DND-41 (cell line): ENCODE measurements at regions not wholly inside any gene's neighbourhood (a gene's known extent, or its start where the extent isn't known, plus 50 kb on each side); places are given as distances from the start of the nearest gene placed in this dataset.

Source experiments
- ATAC-seq: fragments of 200-7000 bp; cut with Tn5 transposase; 3 replicates; pipeline ENCODE4 v1.9.1; 2021; ENCODE audit warnings: low read depth; ENCODE audit not compliant: insufficient read depth
- DNase-seq: peaks from one replicate; pipeline ENCODE4 v3.0.0-alpha.2; 2020
- H2AFZ ChIP-seq: 2 replicates; pipeline ENCODE4 v1.6.0; 2012; ENCODE audit warnings: low read depth, low read length
- H3K27ac ChIP-seq: 2 replicates; pipeline ENCODE4 v1.5.1; 2012; ENCODE audit warnings: low read length, inconsistent platforms
- H3K27me3 ChIP-seq: fragments of 200-600 bp; sonication (generic); 2 replicates; pipeline ENCODE4 v1.6.0; 2012; ENCODE audit warnings: low read length, mild to moderate bottlenecking, inconsistent platforms; ENCODE audit not compliant: insufficient read depth, poor library complexity
- H3K36me3 ChIP-seq: 2 replicates; pipeline ENCODE4 v1.5.1; 2012; ENCODE audit warnings: low read length, inconsistent platforms; ENCODE audit not compliant: insufficient read depth
- H3K4me1 ChIP-seq: 2 replicates; pipeline ENCODE4 v1.5.1; 2012; ENCODE audit warnings: mild to moderate bottlenecking, low read length; ENCODE audit not compliant: insufficient read depth
- H3K4me2 ChIP-seq: 2 replicates; pipeline ENCODE4 v1.6.0; 2012; ENCODE audit warnings: mild to moderate bottlenecking, moderate library complexity, low read length, inconsistent platforms; ENCODE audit not compliant: insufficient read depth
- H3K4me3 ChIP-seq, 2 experiments: fragments of 200-600 bp in 1 of 2; shearing (Covaris generic) in 1 of 2; 2 replicates each; pipeline ENCODE4 v1.5.1; 2012 to 2016; ENCODE audit warnings: inconsistent platforms in 2 of 2, low read length in 2 of 2, mild to moderate bottlenecking in 2 of 2, low read depth in 1 of 2, moderate library complexity in 1 of 2
- H3K79me2 ChIP-seq: 2 replicates; pipeline ENCODE4 v1.6.0; 2012; ENCODE audit warnings: low read length, inconsistent platforms; ENCODE audit not compliant: insufficient read depth
- H3K9ac ChIP-seq: 2 replicates; pipeline ENCODE4 v1.6.0; 2012; ENCODE audit warnings: low read depth, mild to moderate bottlenecking, inconsistent platforms, low read length, moderate library complexity
- H3K9me3 ChIP-seq: 2 replicates; pipeline ENCODE4 v1.5.1; 2012; ENCODE audit warnings: low read length, moderate library complexity, mild to moderate bottlenecking, inconsistent platforms; ENCODE audit not compliant: insufficient read depth, severe bottlenecking
- H4K20me1 ChIP-seq: 2 replicates; pipeline ENCODE4 v1.6.0; 2012; ENCODE audit warnings: low read length; ENCODE audit not compliant: insufficient read depth
- EZH2 ChIP-seq: IDR thresholded peaks from 3 replicates; pipeline ENCODE4 v1.6.1; 2012; ENCODE audit warnings: borderline replicate concordance, low read depth, mild to moderate bottlenecking, moderate library complexity, low read length, inconsistent platforms; ENCODE audit not compliant: severe bottlenecking
- TF ChIP-seq, protein P1 (sequence below): IDR thresholded peaks from 2 replicates; pipeline ENCODE4 v1.5.1; 2012; ENCODE audit warnings: borderline replicate concordance, low read length, moderate library complexity, mild to moderate bottlenecking; ENCODE audit not compliant: poor library complexity, severe bottlenecking; ENCODE audit errors: extremely low read depth

DNA sequence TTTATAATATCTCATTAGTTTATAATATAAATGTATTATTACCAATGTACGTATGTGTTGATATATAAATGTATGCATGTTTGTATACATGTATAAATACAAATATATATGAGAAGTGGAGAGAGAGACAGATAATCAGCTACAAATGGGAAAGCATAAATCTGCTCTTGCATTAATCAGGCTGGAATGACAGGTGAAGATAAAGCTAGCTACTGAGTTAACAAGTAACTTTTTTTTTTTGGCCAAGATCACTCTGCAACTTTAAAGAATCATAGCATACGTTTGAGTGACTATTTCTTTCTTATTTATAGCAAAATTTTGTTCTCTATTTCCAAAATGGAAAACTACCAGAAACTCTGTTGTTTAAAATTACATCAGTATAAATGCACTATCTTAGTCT is 422.8 kb downstream of the SI start:
- H3K4me3 ChIP-seq = no peak overlapping the region
- no peak for TF ChIP-seq EZH2
- TF ChIP-seq, protein P1, sequence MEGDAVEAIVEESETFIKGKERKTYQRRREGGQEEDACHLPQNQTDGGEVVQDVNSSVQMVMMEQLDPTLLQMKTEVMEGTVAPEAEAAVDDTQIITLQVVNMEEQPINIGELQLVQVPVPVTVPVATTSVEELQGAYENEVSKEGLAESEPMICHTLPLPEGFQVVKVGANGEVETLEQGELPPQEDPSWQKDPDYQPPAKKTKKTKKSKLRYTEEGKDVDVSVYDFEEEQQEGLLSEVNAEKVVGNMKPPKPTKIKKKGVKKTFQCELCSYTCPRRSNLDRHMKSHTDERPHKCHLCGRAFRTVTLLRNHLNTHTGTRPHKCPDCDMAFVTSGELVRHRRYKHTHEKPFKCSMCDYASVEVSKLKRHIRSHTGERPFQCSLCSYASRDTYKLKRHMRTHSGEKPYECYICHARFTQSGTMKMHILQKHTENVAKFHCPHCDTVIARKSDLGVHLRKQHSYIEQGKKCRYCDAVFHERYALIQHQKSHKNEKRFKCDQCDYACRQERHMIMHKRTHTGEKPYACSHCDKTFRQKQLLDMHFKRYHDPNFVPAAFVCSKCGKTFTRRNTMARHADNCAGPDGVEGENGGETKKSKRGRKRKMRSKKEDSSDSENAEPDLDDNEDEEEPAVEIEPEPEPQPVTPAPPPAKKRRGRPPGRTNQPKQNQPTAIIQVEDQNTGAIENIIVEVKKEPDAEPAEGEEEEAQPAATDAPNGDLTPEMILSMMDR = no peak
- no peaks in the 10 kb centered on the region for H4K20me1 ChIP-seq
- no peak for DNase-seq
- no peaks in the 10 kb centered on the region for H3K79me2 ChIP-seq
- H3K9ac ChIP-seq = no peak overlapping the region
- H2AFZ ChIP-seq = no peak overlapping the region
- H3K36me3 ChIP-seq = no peaks in the 10 kb centered on the region
- H3K9me3 ChIP-seq = no peaks in the 10 kb centered on the region
- H3K27me3 ChIP-seq = no peaks in the 10 kb centered on the region
- H3K4me1 ChIP-seq = no peaks in the 10 kb centered on the region
- no peak overlapping the region for H3K4me2 ChIP-seq
- no peak for ATAC-seq
- H3K27ac ChIP-seq = no peak overlapping the region

DNA sequence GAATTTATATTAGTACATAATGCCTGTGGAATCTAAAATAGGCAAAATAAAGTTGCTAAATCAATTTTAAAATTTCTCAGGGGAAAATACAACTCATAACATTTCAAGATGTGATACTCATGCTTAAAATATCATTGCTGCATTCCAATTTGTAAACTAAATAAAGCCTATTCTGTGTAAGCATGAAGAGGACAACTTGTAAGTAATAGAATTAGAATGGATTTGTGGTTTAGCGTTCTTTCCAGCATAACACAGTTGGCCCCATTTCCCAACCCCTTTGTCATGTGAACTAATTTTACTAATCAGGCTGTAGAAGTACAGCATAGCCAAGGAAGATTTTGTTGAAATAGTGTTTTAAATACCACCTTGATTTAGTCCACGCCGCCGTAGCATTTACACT is 437.2 kb downstream of the SI start:
- Histone ChIP-seq H3K9me3 (no peaks in the 10 kb centered on the region), H3K4me3 (no peak overlapping the region), H2AFZ (no peak overlapping the region), H3K4me1 (no peaks in the 10 kb centered on the region), H3K36me3 (no peaks in the 10 kb centered on the region), H3K4me2 (no peak overlapping the region), H3K27ac (no peak overlapping the region), H3K9ac (no peak overlapping the region), H3K79me2 (no peaks in the 10 kb centered on the region), H3K27me3 (no peaks in the 10 kb centered on the region), H4K20me1 (no peaks in the 10 kb centered on the region)
- no peak for TF ChIP-seq EZH2
- TF ChIP-seq, protein P1 = no peak
- DNase-seq (no peak), ATAC-seq (no peak)

DNA sequence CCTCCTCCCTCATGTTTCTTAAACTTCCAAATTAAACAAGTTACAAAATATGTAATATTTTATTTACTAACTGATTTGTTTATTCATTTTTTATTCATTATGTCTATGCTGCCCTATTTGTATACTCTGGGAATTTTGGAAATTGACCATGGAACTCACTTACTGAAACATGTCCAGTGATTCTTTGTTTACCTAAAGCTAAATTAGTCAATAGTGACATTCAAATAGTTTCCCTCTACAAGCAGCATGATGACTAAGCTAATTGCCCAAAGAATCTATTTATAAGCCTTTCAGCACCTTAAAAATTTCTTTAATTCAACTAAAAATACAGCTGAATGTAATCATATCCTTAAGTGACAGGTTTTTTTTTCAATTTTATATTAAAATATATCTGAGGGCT is 437.7 kb downstream of the SI start:
- ATAC-seq (no peak), DNase-seq (no peak)
- no peaks in the 10 kb centered on the region for H3K79me2 ChIP-seq
- no peak overlapping the region for H3K27ac ChIP-seq
- no peak overlapping the region for H3K4me3 ChIP-seq
- H3K9me3 ChIP-seq = no peaks in the 10 kb centered on the region
- H3K9ac ChIP-seq = no peak overlapping the region
- H3K4me1 ChIP-seq = no peaks in the 10 kb centered on the region
- H3K27me3 ChIP-seq = no peaks in the 10 kb centered on the region
- H2AFZ ChIP-seq = no peak overlapping the region
- TF ChIP-seq, protein P1 = no peak
- TF ChIP-seq EZH2 = no peak
- H4K20me1 ChIP-seq = no peaks in the 10 kb centered on the region
- H3K4me2 ChIP-seq = no peak overlapping the region
- no peaks in the 10 kb centered on the region for H3K36me3 ChIP-seq

DNA sequence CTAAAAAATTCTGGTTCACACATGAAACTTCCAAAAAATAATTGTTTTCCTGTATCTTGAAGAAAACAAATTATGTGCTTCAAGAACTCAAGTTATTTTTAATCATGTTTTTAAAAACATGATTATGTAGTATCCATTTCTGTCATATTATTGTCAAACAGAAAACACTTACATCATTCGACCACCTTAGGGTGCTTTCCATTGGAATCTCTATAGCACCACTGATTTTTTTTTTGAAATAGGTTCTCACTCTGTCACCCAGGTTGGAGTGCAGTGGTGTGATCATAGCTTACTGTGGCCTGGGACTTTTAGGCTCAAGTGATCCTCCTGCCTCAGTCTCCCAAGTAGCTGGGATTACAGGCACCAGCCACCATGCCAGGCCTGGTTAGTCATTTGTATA is 457.3 kb downstream of the SI start:
- H3K79me2 ChIP-seq = no peaks in the 10 kb centered on the region
- H4K20me1 ChIP-seq = no peaks in the 10 kb centered on the region
- no peaks in the 10 kb centered on the region for H3K36me3 ChIP-seq
- H3K9me3 ChIP-seq = no peaks in the 10 kb centered on the region
- ATAC-seq (no peak), DNase-seq (no peak)
- H3K9ac ChIP-seq = no peak overlapping the region
- H3K27ac ChIP-seq = no peak overlapping the region
- H2AFZ ChIP-seq = no peak overlapping the region
- no peaks in the 10 kb centered on the region for H3K27me3 ChIP-seq
- no peaks in the 10 kb centered on the region for H3K4me1 ChIP-seq
- no peak overlapping the region for H3K4me3 ChIP-seq
- TF ChIP-seq, protein P1 = no peak
- no peak for TF ChIP-seq EZH2
- no peak overlapping the region for H3K4me2 ChIP-seq
